ENCODE measurements at regions not wholly inside any gene's neighbourhood (a gene's known extent, or its start where the extent isn't known, plus 50 kb on each side); places are given as distances from the start of the nearest gene placed in this dataset.
A peak's percentile ranks its signal among the peaks of the same experiment; 100 is the strongest.
"Not testable (repeated sequence)": the region's sequence is repeated elsewhere in the genome, so short reads cannot be mapped to it uniquely, and the experiment has no call there.

DNA sequence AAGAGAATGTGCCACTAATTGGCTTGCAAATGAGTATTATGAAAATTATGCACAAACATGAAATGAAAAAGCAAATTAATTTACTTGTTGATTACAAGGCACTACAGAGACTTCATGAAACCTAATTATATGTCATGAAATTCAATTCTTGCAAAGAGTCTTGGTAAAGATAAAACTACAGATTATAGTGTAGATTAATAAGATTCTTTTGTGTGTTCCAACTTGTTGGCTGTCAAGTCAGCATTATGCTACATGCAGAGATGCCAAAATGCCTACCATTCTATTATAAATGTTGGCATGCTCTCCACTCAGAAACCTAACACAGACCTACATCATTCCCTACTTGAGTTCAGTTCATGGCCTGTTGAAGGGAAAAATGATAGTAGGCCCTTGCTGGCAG is 97.2 kb upstream of the KITLG start:
- H3K27ac ChIP-seq (ENCODE audit: low read depth in 1 of 2, low read length in 1 of 2): no peak overlapping the region
- H3K27me3 ChIP-seq (ENCODE audit: control insufficient read depth in 3 of 3, insufficient read depth in 3 of 3, low read length in 2 of 3): no peaks in the 10 kb centered on the region
- no peaks in the 10 kb centered on the region for H3K36me3 ChIP-seq (ENCODE audit: control insufficient read depth in 4 of 4, insufficient read depth in 4 of 4, low read length in 4 of 4)
- no peaks in the 10 kb centered on the region for H3K9me3 ChIP-seq (ENCODE audit: control insufficient read depth in 4 of 4, insufficient read depth in 3 of 4, low read length in 3 of 4)
- H3K4me3 ChIP-seq: no peak overlapping the region
- TF ChIP-seq, protein P1, sequence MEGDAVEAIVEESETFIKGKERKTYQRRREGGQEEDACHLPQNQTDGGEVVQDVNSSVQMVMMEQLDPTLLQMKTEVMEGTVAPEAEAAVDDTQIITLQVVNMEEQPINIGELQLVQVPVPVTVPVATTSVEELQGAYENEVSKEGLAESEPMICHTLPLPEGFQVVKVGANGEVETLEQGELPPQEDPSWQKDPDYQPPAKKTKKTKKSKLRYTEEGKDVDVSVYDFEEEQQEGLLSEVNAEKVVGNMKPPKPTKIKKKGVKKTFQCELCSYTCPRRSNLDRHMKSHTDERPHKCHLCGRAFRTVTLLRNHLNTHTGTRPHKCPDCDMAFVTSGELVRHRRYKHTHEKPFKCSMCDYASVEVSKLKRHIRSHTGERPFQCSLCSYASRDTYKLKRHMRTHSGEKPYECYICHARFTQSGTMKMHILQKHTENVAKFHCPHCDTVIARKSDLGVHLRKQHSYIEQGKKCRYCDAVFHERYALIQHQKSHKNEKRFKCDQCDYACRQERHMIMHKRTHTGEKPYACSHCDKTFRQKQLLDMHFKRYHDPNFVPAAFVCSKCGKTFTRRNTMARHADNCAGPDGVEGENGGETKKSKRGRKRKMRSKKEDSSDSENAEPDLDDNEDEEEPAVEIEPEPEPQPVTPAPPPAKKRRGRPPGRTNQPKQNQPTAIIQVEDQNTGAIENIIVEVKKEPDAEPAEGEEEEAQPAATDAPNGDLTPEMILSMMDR (IDR thresholded peaks at IDR 0.05; ENCODE audit: control extremely low read depth, extremely low read depth): no peak
- DNase-seq (no peak), ATAC-seq (ENCODE audit: insufficient read depth, low FRiP score) (no peak)
- no peaks in the 10 kb centered on the region for H3K4me1 ChIP-seq (ENCODE audit: control insufficient read depth in 5 of 5, insufficient read depth in 5 of 5, low read length in 5 of 5)
- H3K9ac ChIP-seq (ENCODE audit: insufficient read depth in 1 of 2, low read length in 2 of 2): no peak overlapping the region

DNA sequence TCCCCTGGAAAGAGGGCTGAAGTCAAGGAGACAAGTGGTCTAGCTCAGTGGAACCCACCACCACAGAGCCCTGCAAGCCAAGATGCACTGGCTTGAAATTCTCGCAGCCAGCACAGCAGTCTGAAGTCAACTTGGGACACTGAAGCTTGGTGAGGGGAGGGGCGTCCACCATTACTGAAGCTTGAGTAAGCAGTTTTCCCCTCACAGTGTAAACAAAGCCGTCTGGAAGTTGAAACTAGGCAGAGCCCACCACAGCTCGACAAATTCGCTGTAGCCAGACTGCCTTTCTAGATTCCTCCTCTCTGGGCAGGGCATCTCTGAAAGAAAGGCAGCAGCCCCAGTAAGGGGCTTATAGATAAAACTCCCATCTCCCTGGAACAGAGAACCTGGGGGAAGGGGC is 87.3 kb upstream of the KITLG start:
- H3K9me3 ChIP-seq (ENCODE audit: control insufficient read depth in 4 of 4, insufficient read depth in 3 of 4, low read length in 3 of 4); H3K4me1 ChIP-seq (ENCODE audit: control insufficient read depth in 5 of 5, insufficient read depth in 5 of 5, low read length in 5 of 5); H3K4me3 ChIP-seq; H3K9ac ChIP-seq (ENCODE audit: insufficient read depth in 1 of 2, low read length in 2 of 2); H3K36me3 ChIP-seq (ENCODE audit: control insufficient read depth in 4 of 4, insufficient read depth in 4 of 4, low read length in 4 of 4); ATAC-seq (ENCODE audit: insufficient read depth, low FRiP score); H3K27me3 ChIP-seq (ENCODE audit: control insufficient read depth in 3 of 3, insufficient read depth in 3 of 3, low read length in 2 of 3); H3K27ac ChIP-seq (ENCODE audit: low read depth in 1 of 2, low read length in 1 of 2): not testable (repeated sequence)
- WGBS, 2 donors: 60 to 62% methylated on average over 5 of the region's 5 CpGs
- DNase-seq: peak; percentile 16 to 67 (median 60)

DNA sequence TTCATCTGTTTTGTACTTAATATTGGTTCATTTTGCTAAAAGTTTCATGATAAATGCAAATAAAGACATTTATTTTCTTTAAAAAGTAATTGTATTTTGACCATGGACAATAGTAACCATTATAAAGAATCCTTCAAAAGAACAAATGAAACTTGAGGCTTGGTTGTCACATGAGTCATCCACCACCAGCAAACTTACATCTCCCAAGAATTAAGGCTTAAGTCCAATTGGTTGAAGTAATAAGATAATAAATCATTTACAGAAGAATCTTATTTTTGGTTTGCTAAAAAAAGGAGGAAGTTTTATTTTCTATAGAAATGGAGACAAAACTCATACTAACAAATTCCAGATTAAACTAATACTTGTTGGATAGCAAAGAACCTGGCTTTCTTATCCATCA is 84.8 kb upstream of the KITLG start:
- TF ChIP-seq, protein P1 (IDR thresholded peaks at IDR 0.05; ENCODE audit: control extremely low read depth, extremely low read depth): no peak
- Histone ChIP-seq H3K36me3 (ENCODE audit: control insufficient read depth in 4 of 4, insufficient read depth in 4 of 4, low read length in 4 of 4) (no peaks in the 10 kb centered on the region), H3K9me3 (ENCODE audit: control insufficient read depth in 4 of 4, insufficient read depth in 3 of 4, low read length in 3 of 4) (peaks cover 0 to 4% (median 0%) of the 10 kb centered on the region in 4 donors), H3K4me3 (no peak overlapping the region), H3K9ac (ENCODE audit: insufficient read depth in 1 of 2, low read length in 2 of 2) (no peak overlapping the region), H3K27ac (ENCODE audit: low read depth in 1 of 2, low read length in 1 of 2) (no peak overlapping the region), H3K4me1 (ENCODE audit: control insufficient read depth in 5 of 5, insufficient read depth in 5 of 5, low read length in 5 of 5) (peaks cover 0 to 1% (median 0%) of the 10 kb centered on the region in 5 donors), H3K27me3 (ENCODE audit: control insufficient read depth in 3 of 3, insufficient read depth in 3 of 3, low read length in 2 of 3) (no peaks in the 10 kb centered on the region)
- ATAC-seq (ENCODE audit: insufficient read depth, low FRiP score) (no peak), DNase-seq (no peak)

DNA sequence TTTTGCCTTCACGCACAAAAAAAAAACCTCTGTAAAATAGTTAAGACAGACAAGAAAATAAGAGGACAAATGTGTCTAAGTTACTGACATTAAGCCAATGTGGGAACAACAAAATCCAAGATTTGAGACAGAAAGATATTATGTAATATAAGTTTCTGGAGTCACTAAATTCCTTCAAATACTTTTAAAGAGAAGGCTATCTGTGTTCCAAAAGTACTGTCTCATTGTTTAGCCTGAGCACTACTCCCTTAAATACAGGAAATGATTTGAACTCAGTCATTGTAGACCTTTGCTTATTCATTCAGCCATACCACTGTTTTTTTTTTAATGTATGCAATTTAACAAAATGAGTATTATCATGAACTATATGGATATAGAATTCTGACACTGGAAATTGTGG is 82.7 kb upstream of the KITLG start:
- 93 to 95% methylated on average over 1 of the region's 1 CpG for WGBS, 2 donors
- H3K36me3 ChIP-seq (ENCODE audit: control insufficient read depth in 4 of 4, insufficient read depth in 4 of 4, low read length in 4 of 4): no peaks in the 10 kb centered on the region
- no peak for DNase-seq
- H3K9me3 ChIP-seq (ENCODE audit: control insufficient read depth in 4 of 4, insufficient read depth in 3 of 4, low read length in 3 of 4): peaks cover 0 to 4% (median 0%) of the 10 kb centered on the region in 4 donors
- no peak overlapping the region for H3K4me3 ChIP-seq
- H3K27ac ChIP-seq (ENCODE audit: low read depth in 1 of 2, low read length in 1 of 2): no peak overlapping the region
- peaks cover 0 to 1% (median 0%) of the 10 kb centered on the region in 5 donors for H3K4me1 ChIP-seq (ENCODE audit: control insufficient read depth in 5 of 5, insufficient read depth in 5 of 5, low read length in 5 of 5)
- H3K27me3 ChIP-seq (ENCODE audit: control insufficient read depth in 3 of 3, insufficient read depth in 3 of 3, low read length in 2 of 3): no peaks in the 10 kb centered on the region
- TF ChIP-seq, protein P1 (IDR thresholded peaks at IDR 0.05; ENCODE audit: control extremely low read depth, extremely low read depth): no peak
- ATAC-seq (ENCODE audit: insufficient read depth, low FRiP score): no peak
- no peak overlapping the region for H3K9ac ChIP-seq (ENCODE audit: insufficient read depth in 1 of 2, low read length in 2 of 2)

Measured in lung (tissue), 11 donors.